Type B pancreatic cell (in vitro differentiated cells): ENCODE measurements at regions not wholly inside any gene's neighbourhood (a gene's known extent, or its start where the extent isn't known, plus 50 kb on each side); places are given as distances from the start of the nearest gene placed in this dataset.

Experiments used
- DNase-seq: peaks from one replicate; pipeline ENCODE4 v3.0.0; 2021; ENCODE audit warnings: mixed read lengths; ENCODE audit not compliant: unreplicated experiment; ENCODE audit errors: extremely low spot score
- H3K27ac Mint-ChIP-seq: 2 replicates; pipeline ENCODE4 v1.8.0; 2021; ENCODE audit warnings: mild to moderate bottlenecking, mixed read lengths
- H3K27me3 Mint-ChIP-seq: 2 replicates; pipeline ENCODE4 v1.8.0; 2021; ENCODE audit warnings: mixed read lengths
- H3K36me3 Mint-ChIP-seq: 2 replicates; pipeline ENCODE4 v1.8.0; 2021; ENCODE audit warnings: mixed read lengths
- H3K4me1 Mint-ChIP-seq: one replicate; pipeline ENCODE4 v1.8.0; 2021; ENCODE audit warnings: mixed read lengths; ENCODE audit not compliant: unreplicated experiment
- H3K4me3 Mint-ChIP-seq: 2 replicates; pipeline ENCODE4 v1.8.0; 2021; ENCODE audit warnings: mild to moderate bottlenecking, mixed read lengths
- H3K9me3 Mint-ChIP-seq: 2 replicates; pipeline ENCODE4 v1.8.0; 2021; ENCODE audit warnings: mixed read lengths
- TF ChIP-seq, protein P1 (sequence below): fragments of 200-600 bp; sonication (generic); conservative IDR thresholded peaks from 2 replicates; pipeline ENCODE4 v1.5.0; 2021; ENCODE audit warnings: antibody characterized with exemption, mild to moderate bottlenecking

DNA sequence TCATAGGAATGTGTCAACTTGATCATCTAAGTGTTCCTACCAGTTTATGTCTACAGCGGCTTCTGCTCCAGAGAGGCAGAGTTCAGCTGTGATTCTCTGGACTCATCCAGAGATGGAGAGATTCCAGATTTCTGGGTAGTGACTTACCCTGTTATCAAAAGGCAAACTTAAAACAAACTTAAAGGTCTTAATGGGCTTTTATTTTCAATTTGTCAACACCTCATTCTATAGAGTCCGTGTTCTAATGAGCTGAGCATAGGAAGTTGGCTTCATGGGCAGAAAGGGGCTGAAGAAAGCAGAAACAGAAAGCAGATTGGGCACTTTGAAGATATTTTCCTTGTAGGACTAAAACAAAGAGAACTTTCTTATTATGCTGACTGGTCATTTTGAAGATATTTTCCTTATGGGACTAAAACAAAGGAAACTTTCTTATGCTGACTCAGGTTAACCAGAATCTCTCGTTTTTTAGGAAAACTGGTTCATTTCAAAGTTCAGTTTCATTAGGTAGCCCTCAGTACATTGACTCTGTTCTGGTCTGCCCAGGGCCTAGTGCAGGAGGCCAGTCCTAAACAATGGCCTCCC is 185.1 kb downstream of the CDH26 start:
- Mint-ChIP-seq H3K27ac (no peak overlapping the region), H3K4me1 (peaks cover 28% of the 10 kb centered on the region), H3K9me3 (peaks cover 4% of the 10 kb centered on the region), H3K27me3 (no peaks in the 10 kb centered on the region), H3K36me3 (no peaks in the 10 kb centered on the region), H3K4me3 (no peak overlapping the region)
- no peak for DNase-seq
- TF ChIP-seq, protein P1, sequence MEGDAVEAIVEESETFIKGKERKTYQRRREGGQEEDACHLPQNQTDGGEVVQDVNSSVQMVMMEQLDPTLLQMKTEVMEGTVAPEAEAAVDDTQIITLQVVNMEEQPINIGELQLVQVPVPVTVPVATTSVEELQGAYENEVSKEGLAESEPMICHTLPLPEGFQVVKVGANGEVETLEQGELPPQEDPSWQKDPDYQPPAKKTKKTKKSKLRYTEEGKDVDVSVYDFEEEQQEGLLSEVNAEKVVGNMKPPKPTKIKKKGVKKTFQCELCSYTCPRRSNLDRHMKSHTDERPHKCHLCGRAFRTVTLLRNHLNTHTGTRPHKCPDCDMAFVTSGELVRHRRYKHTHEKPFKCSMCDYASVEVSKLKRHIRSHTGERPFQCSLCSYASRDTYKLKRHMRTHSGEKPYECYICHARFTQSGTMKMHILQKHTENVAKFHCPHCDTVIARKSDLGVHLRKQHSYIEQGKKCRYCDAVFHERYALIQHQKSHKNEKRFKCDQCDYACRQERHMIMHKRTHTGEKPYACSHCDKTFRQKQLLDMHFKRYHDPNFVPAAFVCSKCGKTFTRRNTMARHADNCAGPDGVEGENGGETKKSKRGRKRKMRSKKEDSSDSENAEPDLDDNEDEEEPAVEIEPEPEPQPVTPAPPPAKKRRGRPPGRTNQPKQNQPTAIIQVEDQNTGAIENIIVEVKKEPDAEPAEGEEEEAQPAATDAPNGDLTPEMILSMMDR = no peak

DNA sequence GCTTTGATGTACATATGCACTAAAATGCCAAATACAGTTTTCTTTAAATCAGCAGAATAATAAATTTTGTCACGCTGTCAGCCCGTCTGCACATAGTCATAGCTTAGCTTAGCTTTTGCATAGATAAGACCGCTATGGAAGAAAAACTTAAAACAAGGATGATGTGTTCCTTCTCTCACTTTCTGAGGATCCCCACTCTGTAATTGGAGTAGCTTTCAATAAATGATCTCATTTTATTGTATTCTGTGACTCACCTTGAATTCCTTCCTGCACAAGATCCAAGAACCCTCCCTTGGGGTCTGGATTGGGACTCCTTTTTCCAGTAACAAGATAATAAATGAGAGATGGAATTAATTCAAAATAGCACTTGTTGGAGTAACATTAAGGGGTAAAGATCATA is 186.2 kb downstream of the CDH26 start:
- no peak overlapping the region for H3K4me3 Mint-ChIP-seq
- H3K4me1 Mint-ChIP-seq = peaks cover 17% of the 10 kb centered on the region
- H3K36me3 Mint-ChIP-seq = no peaks in the 10 kb centered on the region
- no peak for DNase-seq
- no peak overlapping the region for H3K27ac Mint-ChIP-seq
- H3K9me3 Mint-ChIP-seq = peaks cover 4% of the 10 kb centered on the region
- TF ChIP-seq, protein P1 = no peak
- no peaks in the 10 kb centered on the region for H3K27me3 Mint-ChIP-seq

DNA sequence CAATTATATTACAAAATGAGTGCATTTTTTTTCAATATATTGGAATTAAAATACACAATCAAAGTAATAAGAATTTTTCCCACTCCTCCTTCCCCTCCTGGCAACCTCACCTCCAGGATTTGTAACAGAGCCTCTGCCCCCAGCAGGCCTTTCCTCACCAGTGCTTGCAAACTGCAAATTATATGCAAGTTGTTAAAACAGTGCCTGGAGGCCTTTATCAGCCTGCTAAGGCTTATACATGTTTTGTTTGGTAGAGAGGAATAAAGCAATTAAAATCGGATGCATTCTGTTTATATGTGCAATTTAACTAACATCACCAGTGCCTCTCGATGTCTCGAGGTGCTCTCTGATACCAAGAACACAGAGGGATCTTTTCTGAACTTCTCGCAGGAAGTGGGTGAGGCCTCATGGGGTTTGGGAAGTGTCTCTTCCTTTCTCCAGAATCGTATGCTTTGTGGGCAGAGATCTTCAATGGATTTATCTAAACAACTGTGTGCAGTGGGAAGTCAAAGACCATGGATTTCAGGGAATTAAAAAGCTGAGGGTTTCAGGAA is 186.8 kb downstream of the CDH26 start:
- Mint-ChIP-seq H3K27me3 (no peaks in the 10 kb centered on the region), H3K27ac (no peak overlapping the region), H3K36me3 (no peaks in the 10 kb centered on the region), H3K9me3 (peaks cover 4% of the 10 kb centered on the region), H3K4me3 (no peak overlapping the region), H3K4me1 (peaks cover 11% of the 10 kb centered on the region)
- DNase-seq = no peak
- TF ChIP-seq, protein P1 = no peak

DNA sequence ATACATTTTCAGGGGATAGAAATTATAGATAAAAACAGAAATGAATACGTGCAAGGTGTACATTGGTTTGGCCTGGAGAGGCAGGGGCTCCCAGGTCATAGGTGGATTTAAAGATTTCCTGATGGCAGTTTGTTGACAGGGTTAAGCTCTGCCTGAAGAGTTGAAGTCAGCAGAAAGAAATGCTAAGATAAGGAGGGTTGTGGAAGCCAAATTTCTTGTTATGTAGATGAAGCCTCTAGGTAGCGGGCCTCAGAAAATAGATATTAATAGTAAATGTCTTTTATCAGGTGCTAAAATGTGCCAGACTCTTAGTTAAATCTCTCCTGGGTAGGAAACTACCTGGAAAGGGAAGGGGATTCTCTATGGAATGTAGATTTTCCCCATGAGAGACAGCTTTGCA is 188.8 kb downstream of the CDH26 start:
- TF ChIP-seq, protein P1 = no peak
- H3K36me3 Mint-ChIP-seq = no peaks in the 10 kb centered on the region
- no peak overlapping the region for H3K4me3 Mint-ChIP-seq
- H3K9me3 Mint-ChIP-seq = peaks cover 4% of the 10 kb centered on the region
- peaks cover 5% of the 10 kb centered on the region for H3K27me3 Mint-ChIP-seq
- H3K27ac Mint-ChIP-seq = no peak overlapping the region
- H3K4me1 Mint-ChIP-seq = peaks cover 5% of the 10 kb centered on the region
- DNase-seq = no peak

DNA sequence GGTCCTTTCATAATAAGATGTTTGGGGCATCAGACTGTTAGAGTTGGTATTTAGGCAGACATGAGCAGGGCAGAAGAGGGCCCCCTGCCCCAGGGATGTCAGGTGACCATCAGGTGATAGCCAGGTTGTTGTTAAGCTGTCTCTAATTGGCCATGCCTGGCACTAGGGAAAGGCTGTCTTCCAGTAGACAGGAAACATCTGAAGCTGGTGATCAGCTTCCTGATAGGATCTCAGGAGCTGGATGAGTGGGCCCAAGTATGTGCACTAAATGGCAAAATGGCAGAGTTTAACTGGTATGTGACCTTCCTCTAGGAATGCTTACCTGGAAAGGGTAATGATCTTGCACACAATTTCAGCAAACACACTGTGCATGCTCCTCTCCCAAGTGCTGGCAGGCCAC is 190.7 kb downstream of the CDH26 start:
- DNase-seq = no peak
- TF ChIP-seq, protein P1 = no peak
- Mint-ChIP-seq H3K27me3 (peaks cover 14% of the 10 kb centered on the region), H3K36me3 (no peaks in the 10 kb centered on the region), H3K27ac (no peak overlapping the region), H3K4me1 (peaks cover 5% of the 10 kb centered on the region), H3K4me3 (no peak overlapping the region), H3K9me3 (peaks cover 4% of the 10 kb centered on the region)

DNA sequence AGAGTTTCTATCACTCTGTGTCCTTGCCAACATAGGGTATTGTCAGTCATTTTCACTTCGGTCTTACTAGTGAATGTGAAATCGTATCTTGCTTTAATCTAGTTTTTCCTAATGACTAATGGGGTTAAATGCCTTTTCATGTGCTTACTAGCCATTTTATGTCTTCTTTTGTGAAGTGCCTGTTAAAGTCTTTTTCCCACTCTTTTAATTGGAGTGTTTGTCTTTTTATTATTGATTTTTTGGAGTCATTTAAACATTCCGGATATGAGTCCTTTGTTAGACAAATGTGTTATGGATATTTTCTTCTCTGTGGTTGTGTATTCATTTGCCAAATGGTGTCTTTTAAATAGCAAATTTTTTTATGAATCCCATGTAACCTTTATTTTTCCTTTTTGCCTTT is 194.6 kb downstream of the CDH26 start:
- Mint-ChIP-seq H3K4me3 (no peak overlapping the region), H3K27ac (no peak overlapping the region), H3K36me3 (no peaks in the 10 kb centered on the region), H3K27me3 (peaks cover 14% of the 10 kb centered on the region), H3K9me3 (peaks cover 6% of the 10 kb centered on the region), H3K4me1 (no peaks in the 10 kb centered on the region)
- TF ChIP-seq, protein P1 = no peak
- no peak for DNase-seq
